ENCODE measurements at regions not wholly inside any gene's neighbourhood (a gene's known extent, or its start where the extent isn't known, plus 50 kb on each side); places are given as distances from the start of the nearest gene placed in this dataset.
"Not testable (repeated sequence)": the region's sequence is repeated elsewhere in the genome, so short reads cannot be mapped to it uniquely, and the experiment has no call there.

GRCh38 chr2:142290931-142291330 lies 160.1 kb upstream of the LRP1B start:
- DNase-seq = no peak
- Histone ChIP-seq H3K4me3 (no peak overlapping the region), H3K27me3 (no peaks in the 10 kb centered on the region), H3K36me3 (no peaks in the 10 kb centered on the region), H3K4me1 (no peaks in the 10 kb centered on the region), H3K27ac (no peak overlapping the region), H3K9me3 (no peaks in the 10 kb centered on the region)
- ATAC-seq = peak in 2 of 4 donors; percentile 31 to 64
- 40 to 45% methylated on average over 3 of the region's 3 CpGs for WGBS, 2 donors
- intact Hi-C loops (cut with DNase I) = no loop called here
- FAIRE-seq = no peak
- TF ChIP-seq CTCF (IDR thresholded peaks at IDR 0.05) = no peak

GRCh38 chr2:142286618-142287017 lies 155.8 kb upstream of the LRP1B start:
- TF ChIP-seq CTCF (IDR thresholded peaks at IDR 0.05) = peak in 1 of 4 donors; percentile 34
- no peaks in the 10 kb centered on the region for H3K4me1 ChIP-seq
- WGBS, 2 donors = 36 to 39% methylated on average over 7 of the region's 7 CpGs
- intact Hi-C loops (cut with DNase I) = no loop called here
- no peak overlapping the region for H3K4me3 ChIP-seq
- H3K36me3 ChIP-seq = no peaks in the 10 kb centered on the region
- H3K27me3 ChIP-seq = no peaks in the 10 kb centered on the region
- ATAC-seq (peak in 2 of 4 donors; percentile 66 to 69), DNase-seq (peak in 1 of 6 donors; percentile 13), FAIRE-seq (no peak)
- no peaks in the 10 kb centered on the region for H3K9me3 ChIP-seq
- no peak overlapping the region for H3K27ac ChIP-seq

- H3K9me3 ChIP-seq = no peaks in the 10 kb centered on the region
- no peak for TF ChIP-seq CTCF (IDR thresholded peaks at IDR 0.05)
- intact Hi-C loops (cut with DNase I) = no loop called here
- no peaks in the 10 kb centered on the region for H3K36me3 ChIP-seq
- no peaks in the 10 kb centered on the region for H3K27me3 ChIP-seq
- no peak overlapping the region for H3K27ac ChIP-seq
- 74 to 89% methylated on average over 4 of the region's 4 CpGs for WGBS, 2 donors
- FAIRE-seq = no peak
- no peak for DNase-seq
- no peak for ATAC-seq
- no peak overlapping the region for H3K4me3 ChIP-seq
- no peaks in the 10 kb centered on the region for H3K4me1 ChIP-seq
Observed at GRCh38 chr2:142285480-142285879, 154.7 kb upstream of the LRP1B start.

GRCh38 chr2:142284336-142284735 lies 153.5 kb upstream of the LRP1B start:
- WGBS, 2 donors = 70 to 72% methylated on average over 4 of the region's 4 CpGs
- H3K4me1 ChIP-seq; intact Hi-C loops (cut with DNase I); H3K36me3 ChIP-seq; H3K27me3 ChIP-seq; DNase-seq; FAIRE-seq; H3K27ac ChIP-seq; H3K9me3 ChIP-seq; H3K4me3 ChIP-seq; ATAC-seq: not testable (repeated sequence)

- DNase-seq (no peak), FAIRE-seq (no peak), ATAC-seq (no peak)
- Histone ChIP-seq H3K27me3 (no peaks in the 10 kb centered on the region), H3K27ac (no peak overlapping the region), H3K9me3 (no peaks in the 10 kb centered on the region), H3K36me3 (no peaks in the 10 kb centered on the region), H3K4me1 (no peaks in the 10 kb centered on the region), H3K4me3 (no peak overlapping the region)
- 52 to 60% methylated on average over 5 of the region's 5 CpGs for WGBS, 2 donors
- TF ChIP-seq CTCF (IDR thresholded peaks at IDR 0.05) = no peak
- intact Hi-C loops (cut with DNase I) = no loop called here
Observed at GRCh38 chr2:142280831-142281230, 150.0 kb upstream of the LRP1B start.

- H3K4me1 ChIP-seq = no peaks in the 10 kb centered on the region
- no peak for TF ChIP-seq CTCF (IDR thresholded peaks at IDR 0.05)
- peaks cover 0 to 3% (median 0%) of the 10 kb centered on the region in 4 donors for H3K27me3 ChIP-seq
- H3K36me3 ChIP-seq = no peaks in the 10 kb centered on the region
- no peak for ATAC-seq
- no peak for DNase-seq
- intact Hi-C loops (cut with DNase I) = no loop called here
- no peaks in the 10 kb centered on the region for H3K9me3 ChIP-seq
- WGBS, 2 donors = 32 to 47% methylated on average over 2 of the region's 2 CpGs
- no peak overlapping the region for H3K4me3 ChIP-seq
- H3K27ac ChIP-seq = no peak overlapping the region
- FAIRE-seq = no peak
Observed at GRCh38 chr2:142270990-142271389, 140.2 kb upstream of the LRP1B start.
